Stimulated activated CD4-positive, alpha-beta T cell treated with anti-CD3 and anti-CD28 coated beads, Interleukin-12 subunit alpha, Interleukin-12 subunit beta, amount 100 ng/mL, for 48 hours (primary cell): ENCODE measurements at regions not wholly inside any gene's neighbourhood (a gene's known extent, or its start where the extent isn't known, plus 50 kb on each side); places are given as distances from the start of the nearest gene placed in this dataset.

Source experiments
- DNase-seq, 3 donors: peaks; one replicate each; pipeline ENCODE4 v3.0.0-alpha.2; 2020; ENCODE audit warnings: low read depth in 2 of 3, low spot score in 1 of 3

- DNase-seq: no peak
These were observed 1074.7 kb downstream of the TSN start for GRCh38 chr2:122830157-122830556.

GRCh38 chr2:122831649-122832048, 1076.2 kb downstream of the TSN start:
- no peak for DNase-seq

GRCh38 chr2:122843503-122843902, 1088.1 kb downstream of the TSN start:
- no peak for DNase-seq

- DNase-seq: no peak
These were observed 1095.7 kb downstream of the TSN start for GRCh38 chr2:122851161-122851560.

GRCh38 chr2:122851972-122852531, 1096.6 kb downstream of the TSN start:
- no peak for DNase-seq

- DNase-seq: no peak
These were observed 1101.2 kb downstream of the TSN start for GRCh38 chr2:122856696-122857095.

- DNase-seq: no peak
These were observed 1102.7 kb downstream of the TSN start for GRCh38 chr2:122858075-122858702.

GRCh38 chr2:122858813-122859212, 1103.4 kb downstream of the TSN start:
- no peak for DNase-seq

GRCh38 chr2:122859260-122859659, 1103.8 kb downstream of the TSN start:
- no peak for DNase-seq

- no peak for DNase-seq
These were observed 1108.1 kb downstream of the TSN start for GRCh38 chr2:122863532-122863931.

- no peak for DNase-seq
These were observed 1109.3 kb downstream of the TSN start for GRCh38 chr2:122864728-122865127.

GRCh38 chr2:122866095-122866494, 1110.6 kb downstream of the TSN start:
- DNase-seq: no peak

- no peak for DNase-seq
These were observed 1112.5 kb downstream of the TSN start for GRCh38 chr2:122867941-122868340.

- DNase-seq: no peak
These were observed 1113.3 kb downstream of the TSN start for GRCh38 chr2:122868646-122869275.

- no peak for DNase-seq
These were observed 1118.5 kb downstream of the TSN start for GRCh38 chr2:122873951-122874350.

- DNase-seq: no peak
These were observed 1119.8 kb downstream of the TSN start for GRCh38 chr2:122875091-122875865.

- DNase-seq: no peak
These were observed 1128.4 kb downstream of the TSN start for GRCh38 chr2:122883849-122884248.

GRCh38 chr2:122884889-122885288, 1129.4 kb downstream of the TSN start:
- no peak for DNase-seq

GRCh38 chr2:122885436-122885835, 1130.0 kb downstream of the TSN start:
- DNase-seq: no peak

GRCh38 chr2:122886479-122887145, 1131.2 kb downstream of the TSN start:
- no peak for DNase-seq

GRCh38 chr2:122899614-122900013, 1125.5 kb upstream of the CNTNAP5 start:
- no peak for DNase-seq
